ENCODE measurements at regions not wholly inside any gene's neighbourhood (a gene's known extent, or its start where the extent isn't known, plus 50 kb on each side); places are given as distances from the start of the nearest gene placed in this dataset.

DNA sequence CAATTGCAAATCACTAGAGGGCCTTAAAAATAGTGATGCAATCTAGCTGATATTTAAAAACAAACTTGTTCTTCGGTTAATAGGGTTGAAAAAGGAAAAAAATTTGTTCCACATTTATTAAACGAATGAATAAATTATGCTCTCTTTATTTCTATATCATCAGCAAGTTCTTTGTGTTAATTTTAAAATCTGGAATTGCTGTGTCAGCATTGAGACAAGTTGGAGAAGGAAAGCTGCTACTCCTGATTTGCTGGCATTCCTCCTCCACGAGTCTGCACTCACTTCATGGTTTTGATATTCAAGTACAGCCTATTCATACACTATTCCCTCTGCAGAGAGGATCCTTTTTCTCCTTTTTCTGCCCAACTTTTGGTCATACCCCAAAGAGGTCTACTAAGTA lies 117.6 kb downstream of the MRPL39 start:
- TF ChIP-seq, protein P1, sequence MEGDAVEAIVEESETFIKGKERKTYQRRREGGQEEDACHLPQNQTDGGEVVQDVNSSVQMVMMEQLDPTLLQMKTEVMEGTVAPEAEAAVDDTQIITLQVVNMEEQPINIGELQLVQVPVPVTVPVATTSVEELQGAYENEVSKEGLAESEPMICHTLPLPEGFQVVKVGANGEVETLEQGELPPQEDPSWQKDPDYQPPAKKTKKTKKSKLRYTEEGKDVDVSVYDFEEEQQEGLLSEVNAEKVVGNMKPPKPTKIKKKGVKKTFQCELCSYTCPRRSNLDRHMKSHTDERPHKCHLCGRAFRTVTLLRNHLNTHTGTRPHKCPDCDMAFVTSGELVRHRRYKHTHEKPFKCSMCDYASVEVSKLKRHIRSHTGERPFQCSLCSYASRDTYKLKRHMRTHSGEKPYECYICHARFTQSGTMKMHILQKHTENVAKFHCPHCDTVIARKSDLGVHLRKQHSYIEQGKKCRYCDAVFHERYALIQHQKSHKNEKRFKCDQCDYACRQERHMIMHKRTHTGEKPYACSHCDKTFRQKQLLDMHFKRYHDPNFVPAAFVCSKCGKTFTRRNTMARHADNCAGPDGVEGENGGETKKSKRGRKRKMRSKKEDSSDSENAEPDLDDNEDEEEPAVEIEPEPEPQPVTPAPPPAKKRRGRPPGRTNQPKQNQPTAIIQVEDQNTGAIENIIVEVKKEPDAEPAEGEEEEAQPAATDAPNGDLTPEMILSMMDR (optimal IDR thresholded peaks at IDR 0.05 in 1 of 3, IDR thresholded peaks at IDR 0.05 in 1 of 3, conservative IDR thresholded peaks at IDR 0.05 in 1 of 3; ENCODE audit: extremely low read depth in 1 of 3, insufficient read depth in 2 of 3, low read length in 3 of 3) = no peak
- TF ChIP-seq EZH2 (IDR thresholded peaks at IDR 0.05; ENCODE audit: low read length) = no peak

Data from keratinocyte (primary cell).